Endodermal cell (in vitro differentiated cells): ENCODE measurements at regions not wholly inside any gene's neighbourhood (a gene's known extent, or its start where the extent isn't known, plus 50 kb on each side); places are given as distances from the start of the nearest gene placed in this dataset.

Experiments
- DNase-seq: peaks from one replicate; pipeline ENCODE4 v3.0.0-alpha.2; 2017
- H3K27ac ChIP-seq: 2 replicates; pipeline ENCODE4 v1.5.1; 2013; ENCODE audit warnings: mild to moderate bottlenecking, low read depth, low read length, moderate library complexity
- H3K27me3 ChIP-seq: 2 replicates; pipeline ENCODE4 v1.6.1; 2013; ENCODE audit warnings: mild to moderate bottlenecking, low read length, moderate library complexity; ENCODE audit not compliant: insufficient read depth, control insufficient read depth, poor library complexity, severe bottlenecking
- H3K36me3 ChIP-seq: 2 replicates; pipeline ENCODE4 v1.7.0; 2013; ENCODE audit warnings: mild to moderate bottlenecking, low read length, moderate library complexity; ENCODE audit not compliant: control insufficient read depth, insufficient read depth
- H3K4me1 ChIP-seq: one replicate; pipeline ENCODE4 v1.7.0; 2013; ENCODE audit warnings: low read length; ENCODE audit not compliant: control insufficient read depth, insufficient read depth
- H3K4me3 ChIP-seq: 2 replicates; pipeline ENCODE4 v1.5.1; 2013; ENCODE audit warnings: mild to moderate bottlenecking, low read length, moderate library complexity
- H3K9ac ChIP-seq: 2 replicates; pipeline ENCODE4 v1.6.1; 2013; ENCODE audit warnings: mild to moderate bottlenecking, low read length, moderate library complexity; ENCODE audit not compliant: poor library complexity, severe bottlenecking; ENCODE audit errors: extremely low read depth
- H3K9me3 ChIP-seq: 2 replicates; pipeline ENCODE4 v1.6.1; 2013; ENCODE audit warnings: mild to moderate bottlenecking, low read length, moderate library complexity; ENCODE audit not compliant: control insufficient read depth
- H3K27ac Mint-ChIP-seq: 2 replicates; pipeline ENCODE4 v1.8.0; 2020; ENCODE audit warnings: mixed read lengths
- H3K27me3 Mint-ChIP-seq: 2 replicates; pipeline ENCODE4 v1.8.0; 2021; ENCODE audit warnings: mild to moderate bottlenecking, mixed read lengths; ENCODE audit not compliant: insufficient read depth
- H3K36me3 Mint-ChIP-seq: 2 replicates; pipeline ENCODE4 v1.8.0; 2020; ENCODE audit warnings: low read depth, mixed read lengths
- H3K4me1 Mint-ChIP-seq: 2 replicates; pipeline ENCODE4 v1.8.0; 2020; ENCODE audit warnings: mixed read lengths
- H3K4me3 Mint-ChIP-seq: 2 replicates; pipeline ENCODE4 v1.8.0; 2020; ENCODE audit warnings: mild to moderate bottlenecking, moderate library complexity, mixed read lengths
- H3K9me3 Mint-ChIP-seq: 2 replicates; pipeline ENCODE4 v1.8.0; 2020; ENCODE audit warnings: mild to moderate bottlenecking, mixed read lengths
- WGBS, 2 experiments: methylation state at CpG; one replicate each; pipeline versions ENCODE4 v1.1.5 to v1.1.7; 2013; ENCODE audit warnings: missing lambda C conversion rate in 2 of 2, mixed read lengths in 1 of 2; ENCODE audit not compliant: insufficient coverage in 1 of 2, insufficient read length in 1 of 2; 5-methylcytosine and 5-hydroxymethylcytosine counted together
- TF ChIP-seq, protein P1 (sequence below): fragments of 200-600 bp; sonication (generic); conservative IDR thresholded peaks from 2 replicates; pipeline ENCODE4 v1.5.0; 2021; ENCODE audit warnings: antibody characterized with exemption, mild to moderate bottlenecking

DNA sequence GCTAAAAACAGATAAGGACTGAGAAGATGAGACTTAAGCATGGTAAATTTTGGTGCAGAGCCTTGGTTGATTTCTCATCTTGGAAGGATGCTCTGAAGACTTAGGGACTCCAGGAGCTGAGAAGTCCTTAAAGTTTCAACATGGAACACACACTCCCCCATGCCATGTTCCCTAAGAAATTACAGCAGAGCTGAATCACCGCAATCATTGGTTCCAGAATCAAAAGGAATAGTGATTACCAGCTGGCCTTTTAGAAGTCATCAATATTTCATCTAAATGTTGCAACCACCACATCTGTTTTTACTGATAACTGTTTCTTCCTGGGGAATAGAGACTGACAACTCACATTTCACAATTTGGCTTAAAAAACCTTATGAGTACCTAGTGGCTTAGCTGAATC, 229.3 kb downstream of the MINAR1 start:
- no peak overlapping the region for H3K27ac ChIP-seq
- no peaks in the 10 kb centered on the region for H3K9me3 ChIP-seq
- no peaks in the 10 kb centered on the region for H3K36me3 ChIP-seq
- 97 to 100% methylated on average over 1 of the region's 1 CpG for WGBS, 2 experiments
- H3K27me3 Mint-ChIP-seq, result peaks cover 3% of the 10 kb centered on the region
- DNase-seq, result no peak
- no peaks in the 10 kb centered on the region for H3K9me3 Mint-ChIP-seq
- H3K9ac ChIP-seq, result no peak overlapping the region
- no peak overlapping the region for H3K4me3 ChIP-seq
- no peaks in the 10 kb centered on the region for H3K27me3 ChIP-seq
- no peaks in the 10 kb centered on the region for H3K36me3 Mint-ChIP-seq
- H3K4me1 Mint-ChIP-seq, result no peaks in the 10 kb centered on the region
- no peaks in the 10 kb centered on the region for H3K4me1 ChIP-seq
- H3K4me3 Mint-ChIP-seq, result no peak overlapping the region
- no peak overlapping the region for H3K27ac Mint-ChIP-seq
- TF ChIP-seq, protein P1, sequence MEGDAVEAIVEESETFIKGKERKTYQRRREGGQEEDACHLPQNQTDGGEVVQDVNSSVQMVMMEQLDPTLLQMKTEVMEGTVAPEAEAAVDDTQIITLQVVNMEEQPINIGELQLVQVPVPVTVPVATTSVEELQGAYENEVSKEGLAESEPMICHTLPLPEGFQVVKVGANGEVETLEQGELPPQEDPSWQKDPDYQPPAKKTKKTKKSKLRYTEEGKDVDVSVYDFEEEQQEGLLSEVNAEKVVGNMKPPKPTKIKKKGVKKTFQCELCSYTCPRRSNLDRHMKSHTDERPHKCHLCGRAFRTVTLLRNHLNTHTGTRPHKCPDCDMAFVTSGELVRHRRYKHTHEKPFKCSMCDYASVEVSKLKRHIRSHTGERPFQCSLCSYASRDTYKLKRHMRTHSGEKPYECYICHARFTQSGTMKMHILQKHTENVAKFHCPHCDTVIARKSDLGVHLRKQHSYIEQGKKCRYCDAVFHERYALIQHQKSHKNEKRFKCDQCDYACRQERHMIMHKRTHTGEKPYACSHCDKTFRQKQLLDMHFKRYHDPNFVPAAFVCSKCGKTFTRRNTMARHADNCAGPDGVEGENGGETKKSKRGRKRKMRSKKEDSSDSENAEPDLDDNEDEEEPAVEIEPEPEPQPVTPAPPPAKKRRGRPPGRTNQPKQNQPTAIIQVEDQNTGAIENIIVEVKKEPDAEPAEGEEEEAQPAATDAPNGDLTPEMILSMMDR, result no peak

DNA sequence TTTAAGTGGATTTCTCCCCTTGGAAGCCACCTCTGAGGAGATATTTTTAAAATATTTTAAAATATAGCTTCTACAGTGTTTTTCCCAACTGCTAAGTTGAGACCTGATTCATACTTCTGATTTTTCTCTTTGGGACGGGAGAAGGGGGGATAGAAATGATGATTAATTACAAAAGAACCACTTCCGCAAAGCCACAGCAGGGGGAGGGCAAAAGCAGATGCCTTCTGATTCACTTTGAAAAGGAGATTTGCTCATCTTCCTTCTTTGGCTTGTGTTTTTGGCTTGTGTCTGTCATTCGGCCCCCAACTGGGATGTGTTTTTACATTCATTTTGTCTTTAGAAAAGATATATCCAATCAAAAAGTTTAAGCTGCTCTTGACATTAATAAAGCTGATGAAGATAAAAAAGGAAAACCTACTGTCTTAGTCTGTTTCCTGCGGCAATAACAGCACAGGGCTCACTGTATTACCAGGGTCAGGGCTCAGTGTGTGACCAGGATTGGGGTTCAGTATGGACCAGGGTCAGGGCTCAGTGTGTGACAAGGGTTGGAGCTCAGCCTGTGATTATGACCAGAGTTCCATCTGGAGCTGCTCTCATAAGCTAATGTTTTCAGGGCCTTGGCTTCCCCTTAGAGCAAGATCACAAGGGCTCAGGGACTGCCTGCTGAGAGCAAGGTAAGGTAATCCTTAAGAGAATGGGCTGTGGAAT, 223.2 kb downstream of the MTHFS start:
- Histone ChIP-seq H3K9ac (no peak overlapping the region), H3K4me1 (peaks cover 5% of the 10 kb centered on the region), H3K9me3 (no peaks in the 10 kb centered on the region), H3K27me3 (no peaks in the 10 kb centered on the region), H3K36me3 (no peaks in the 10 kb centered on the region), H3K27ac (no peak overlapping the region), H3K4me3 (no peak overlapping the region)
- no peaks in the 10 kb centered on the region for H3K36me3 Mint-ChIP-seq
- no peaks in the 10 kb centered on the region for H3K27me3 Mint-ChIP-seq
- peaks cover 2% of the 10 kb centered on the region for H3K9me3 Mint-ChIP-seq
- no peak overlapping the region for H3K4me3 Mint-ChIP-seq
- TF ChIP-seq, protein P1, result peak; percentile 61
- H3K27ac Mint-ChIP-seq, result peak overlapping the region; percentile 50
- peaks cover 22% of the 10 kb centered on the region for H3K4me1 Mint-ChIP-seq
- 40 to 46% methylated on average over 1 to 4 of the region's 4 CpGs for WGBS, 2 experiments
- peak; percentile 82 for DNase-seq

DNA sequence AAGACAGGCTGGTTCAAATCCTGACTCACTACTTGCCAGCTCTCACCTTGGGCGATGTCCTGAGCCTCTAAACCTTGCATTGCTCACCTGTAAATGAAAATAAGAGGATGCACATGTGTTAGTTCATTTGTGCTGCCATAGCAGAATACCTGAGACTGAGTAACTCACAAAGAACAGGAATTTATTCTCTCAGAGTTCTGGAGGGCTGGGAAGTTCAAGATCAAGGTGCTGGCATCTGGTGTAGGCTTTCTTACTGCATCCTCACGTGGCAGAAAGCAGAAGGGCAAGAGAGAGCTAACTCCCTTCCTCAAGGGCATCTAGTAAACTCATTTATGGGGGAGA, 222.7 kb downstream of the MTHFS start:
- H3K27me3 ChIP-seq, result no peaks in the 10 kb centered on the region
- Mint-ChIP-seq H3K27ac (peak overlapping the region; percentile 50), H3K27me3 (no peaks in the 10 kb centered on the region), H3K4me3 (no peak overlapping the region), H3K9me3 (peaks cover 2% of the 10 kb centered on the region), H3K36me3 (no peaks in the 10 kb centered on the region), H3K4me1 (peaks cover 26% of the 10 kb centered on the region)
- no peaks in the 10 kb centered on the region for H3K36me3 ChIP-seq
- TF ChIP-seq, protein P1, result no peak
- no peak overlapping the region for H3K4me3 ChIP-seq
- no peak for DNase-seq
- no peak overlapping the region for H3K27ac ChIP-seq
- H3K9me3 ChIP-seq, result no peaks in the 10 kb centered on the region
- H3K9ac ChIP-seq, result no peak overlapping the region
- 54% methylated on average over 2 of the region's 2 CpGs; no CpG with 5 or more reads in 1 of the 2 experiments for WGBS, 2 experiments
- peaks cover 5% of the 10 kb centered on the region for H3K4me1 ChIP-seq
